HEK293 (cell line): ENCODE measurements at regions not wholly inside any gene's neighbourhood (a gene's known extent, or its start where the extent isn't known, plus 50 kb on each side); places are given as distances from the start of the nearest gene placed in this dataset.

Experiments used
- CTCF ChIP-seq: fragments of 450-650 bp; formaldehyde crosslinking; IDR thresholded peaks from 2 replicates; pipeline ENCODE4 v1.5.1; 2016; ENCODE audit warnings: missing biosample characterization, missing genetic modification characterization
- HOXA7 ChIP-seq: sonication (generic); formaldehyde crosslinking; IDR thresholded peaks from 2 replicates; pipeline ENCODE4 v1.8.1; 2022; ENCODE audit warnings: missing genetic modification reagents, borderline replicate concordance
- REPIN1 ChIP-seq: fragments of 450-650 bp; formaldehyde crosslinking; IDR thresholded peaks from 2 replicates; pipeline ENCODE4 v1.5.1; 2017; ENCODE audit warnings: missing biosample characterization, missing genetic modification characterization, low read depth
- REST ChIP-seq: fragments of 450-650 bp; formaldehyde crosslinking; IDR thresholded peaks from 2 replicates; pipeline ENCODE4 v1.5.1; 2016; ENCODE audit warnings: missing biosample characterization, missing genetic modification characterization
- ZBTB7A ChIP-seq: fragments of 450-650 bp; formaldehyde crosslinking; IDR thresholded peaks from 2 replicates; pipeline ENCODE4 v1.5.1; 2016; ENCODE audit warnings: low read depth, missing biosample characterization, missing genetic modification characterization
- ZFP41 ChIP-seq: fragments of 450-650 bp; formaldehyde crosslinking; IDR thresholded peaks from 2 replicates; pipeline ENCODE4 v1.5.1; 2016; ENCODE audit warnings: missing biosample characterization, missing genetic modification characterization, borderline replicate concordance
- ZIC2 ChIP-seq: fragments of 450-650 bp; formaldehyde crosslinking; IDR thresholded peaks from 2 replicates; pipeline ENCODE4 v1.5.1; 2016; ENCODE audit warnings: missing biosample characterization, missing genetic modification characterization
- ZNF24 ChIP-seq: fragments of 450-650 bp; formaldehyde crosslinking; IDR thresholded peaks from 2 replicates; pipeline ENCODE4 v1.5.1; 2016; ENCODE audit warnings: missing biosample characterization, missing genetic modification characterization
- ZNF513 ChIP-seq: fragments of 450-650 bp; IDR thresholded peaks from 2 replicates; pipeline ENCODE4 v1.5.1; 2018; ENCODE audit warnings: missing biosample characterization, missing genetic modification characterization

- TF ChIP-seq ZNF24 (tag by site-specific recombination) (no peak), CTCF (no peak), ZFP41 (tag by site-specific recombination) (no peak), REST (tag by site-specific recombination) (no peak), ZBTB7A (tag by site-specific recombination) (no peak), ZIC2 (tag by site-specific recombination) (no peak), ZNF513 (tag by site-specific recombination) (no peak), REPIN1 (tag by site-specific recombination) (no peak), HOXA7 (CRISPR knock-in tag) (no peak)
Measured at GRCh38 chr21:41621513-41621912, 113.6 kb upstream of the TMPRSS2 start.
